HL-60 (cell line): ENCODE measurements at regions not wholly inside any gene's neighbourhood (a gene's known extent, or its start where the extent isn't known, plus 50 kb on each side); places are given as distances from the start of the nearest gene placed in this dataset.

Source experiments
- GABPA ChIP-seq: IDR thresholded peaks from 2 replicates; pipeline ENCODE4 v1.6.1; 2012; ENCODE audit warnings: low read depth
- POLR2AphosphoS5 ChIP-seq: IDR thresholded peaks from 2 replicates; pipeline ENCODE4 v1.6.1; 2012; ENCODE audit warnings: low read depth
- TF ChIP-seq, protein P1 (sequence below): IDR thresholded peaks from one replicate; pipeline ENCODE4 v1.5.1; 2011; ENCODE audit warnings: low read length, control low read depth, inconsistent platforms; ENCODE audit not compliant: insufficient read depth
- TF ChIP-seq, protein P2 (sequence below): IDR thresholded peaks from 2 replicates; pipeline ENCODE4 v1.6.1; 2012; ENCODE audit warnings: low read depth; ENCODE audit not compliant: insufficient replicate concordance

DNA sequence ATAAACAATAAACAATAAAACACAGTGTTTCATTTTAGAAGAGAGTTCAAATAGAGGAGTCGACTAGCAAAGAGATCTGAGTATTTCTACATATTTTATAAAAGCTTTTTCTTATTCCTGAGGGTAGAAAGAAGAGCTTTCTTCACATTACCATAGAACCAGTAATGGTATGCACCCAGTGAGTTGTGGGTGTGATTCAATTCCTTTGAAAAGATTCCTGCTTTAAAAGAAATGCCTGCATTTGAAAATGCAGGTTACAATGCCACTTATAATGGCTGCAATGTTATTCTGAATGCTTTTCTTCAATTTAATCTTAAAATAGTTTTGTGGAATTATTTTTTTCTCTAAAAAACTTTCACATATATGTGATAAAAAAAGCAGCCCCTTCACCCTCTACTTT lies 178.1 kb downstream of the CDC14C start:
- TF ChIP-seq POLR2AphosphoS5 (no peak), GABPA (no peak)
- TF ChIP-seq, protein P1, sequence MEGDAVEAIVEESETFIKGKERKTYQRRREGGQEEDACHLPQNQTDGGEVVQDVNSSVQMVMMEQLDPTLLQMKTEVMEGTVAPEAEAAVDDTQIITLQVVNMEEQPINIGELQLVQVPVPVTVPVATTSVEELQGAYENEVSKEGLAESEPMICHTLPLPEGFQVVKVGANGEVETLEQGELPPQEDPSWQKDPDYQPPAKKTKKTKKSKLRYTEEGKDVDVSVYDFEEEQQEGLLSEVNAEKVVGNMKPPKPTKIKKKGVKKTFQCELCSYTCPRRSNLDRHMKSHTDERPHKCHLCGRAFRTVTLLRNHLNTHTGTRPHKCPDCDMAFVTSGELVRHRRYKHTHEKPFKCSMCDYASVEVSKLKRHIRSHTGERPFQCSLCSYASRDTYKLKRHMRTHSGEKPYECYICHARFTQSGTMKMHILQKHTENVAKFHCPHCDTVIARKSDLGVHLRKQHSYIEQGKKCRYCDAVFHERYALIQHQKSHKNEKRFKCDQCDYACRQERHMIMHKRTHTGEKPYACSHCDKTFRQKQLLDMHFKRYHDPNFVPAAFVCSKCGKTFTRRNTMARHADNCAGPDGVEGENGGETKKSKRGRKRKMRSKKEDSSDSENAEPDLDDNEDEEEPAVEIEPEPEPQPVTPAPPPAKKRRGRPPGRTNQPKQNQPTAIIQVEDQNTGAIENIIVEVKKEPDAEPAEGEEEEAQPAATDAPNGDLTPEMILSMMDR, result no peak
- TF ChIP-seq, protein P2, sequence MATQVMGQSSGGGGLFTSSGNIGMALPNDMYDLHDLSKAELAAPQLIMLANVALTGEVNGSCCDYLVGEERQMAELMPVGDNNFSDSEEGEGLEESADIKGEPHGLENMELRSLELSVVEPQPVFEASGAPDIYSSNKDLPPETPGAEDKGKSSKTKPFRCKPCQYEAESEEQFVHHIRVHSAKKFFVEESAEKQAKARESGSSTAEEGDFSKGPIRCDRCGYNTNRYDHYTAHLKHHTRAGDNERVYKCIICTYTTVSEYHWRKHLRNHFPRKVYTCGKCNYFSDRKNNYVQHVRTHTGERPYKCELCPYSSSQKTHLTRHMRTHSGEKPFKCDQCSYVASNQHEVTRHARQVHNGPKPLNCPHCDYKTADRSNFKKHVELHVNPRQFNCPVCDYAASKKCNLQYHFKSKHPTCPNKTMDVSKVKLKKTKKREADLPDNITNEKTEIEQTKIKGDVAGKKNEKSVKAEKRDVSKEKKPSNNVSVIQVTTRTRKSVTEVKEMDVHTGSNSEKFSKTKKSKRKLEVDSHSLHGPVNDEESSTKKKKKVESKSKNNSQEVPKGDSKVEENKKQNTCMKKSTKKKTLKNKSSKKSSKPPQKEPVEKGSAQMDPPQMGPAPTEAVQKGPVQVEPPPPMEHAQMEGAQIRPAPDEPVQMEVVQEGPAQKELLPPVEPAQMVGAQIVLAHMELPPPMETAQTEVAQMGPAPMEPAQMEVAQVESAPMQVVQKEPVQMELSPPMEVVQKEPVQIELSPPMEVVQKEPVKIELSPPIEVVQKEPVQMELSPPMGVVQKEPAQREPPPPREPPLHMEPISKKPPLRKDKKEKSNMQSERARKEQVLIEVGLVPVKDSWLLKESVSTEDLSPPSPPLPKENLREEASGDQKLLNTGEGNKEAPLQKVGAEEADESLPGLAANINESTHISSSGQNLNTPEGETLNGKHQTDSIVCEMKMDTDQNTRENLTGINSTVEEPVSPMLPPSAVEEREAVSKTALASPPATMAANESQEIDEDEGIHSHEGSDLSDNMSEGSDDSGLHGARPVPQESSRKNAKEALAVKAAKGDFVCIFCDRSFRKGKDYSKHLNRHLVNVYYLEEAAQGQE, result no peak
